ENCODE measurements at regions not wholly inside any gene's neighbourhood (a gene's known extent, or its start where the extent isn't known, plus 50 kb on each side); places are given as distances from the start of the nearest gene placed in this dataset.

- DNase-seq (no peak), ATAC-seq (ENCODE audit: low read depth) (no peak)
- intact Hi-C loops (cut with micrococcal nuclease), result no loop called here
- POLR2A ChIA-PET, result no interaction called here
- CTCF ChIA-PET, result no interaction called here
- no peaks in the 10 kb centered on the region for H3K36me3 Mint-ChIP-seq (ENCODE audit: low read depth)
- H3K4me3 Mint-ChIP-seq, result no peak overlapping the region
- TF ChIP-seq CTCF (IDR thresholded peaks at IDR 0.05), result no peak
- H3K27ac Mint-ChIP-seq, result no peak overlapping the region
- no peaks in the 10 kb centered on the region for H3K27me3 Mint-ChIP-seq
- H3K9me3 Mint-ChIP-seq, result no peaks in the 10 kb centered on the region
- no peaks in the 10 kb centered on the region for H3K4me1 Mint-ChIP-seq
These were observed 78.2 kb upstream of the SMIM23 start for GRCh38 chr5:171707442-171707792.

- ATAC-seq (ENCODE audit: low read depth), result no peak
- Mint-ChIP-seq H3K27ac (no peak overlapping the region), H3K36me3 (ENCODE audit: low read depth) (no peaks in the 10 kb centered on the region)
These were observed 75.7 kb upstream of the SMIM23 start for GRCh38 chr5:171709930-171710329.

GRCh38 chr5:171710451-171711024, 75.1 kb upstream of the SMIM23 start:
- H3K4me3 Mint-ChIP-seq, result no peak overlapping the region
- CTCF ChIA-PET, result no interaction called here
- H3K9me3 Mint-ChIP-seq, result no peaks in the 10 kb centered on the region
- DNase-seq (no peak), ATAC-seq (ENCODE audit: low read depth) (no peak)
- TF ChIP-seq CTCF (IDR thresholded peaks at IDR 0.05), result no peak
- peaks cover under 1% of the 10 kb centered on the region for H3K27me3 Mint-ChIP-seq
- no peaks in the 10 kb centered on the region for H3K4me1 Mint-ChIP-seq
- H3K27ac Mint-ChIP-seq, result no peak overlapping the region
- intact Hi-C loops (cut with micrococcal nuclease), result no loop called here
- POLR2A ChIA-PET, result no interaction called here
- H3K36me3 Mint-ChIP-seq (ENCODE audit: low read depth), result no peaks in the 10 kb centered on the region

More at GRCh38 chr5:171709930-171710329, 75.7 kb upstream of the SMIM23 start:
- ChIA-PET CTCF (no interaction called here), POLR2A (no interaction called here)
- no peaks in the 10 kb centered on the region for H3K27me3 Mint-ChIP-seq
- intact Hi-C loops (cut with micrococcal nuclease), result no loop called here
- TF ChIP-seq CTCF (IDR thresholded peaks at IDR 0.05), result no peak
- no peaks in the 10 kb centered on the region for H3K9me3 Mint-ChIP-seq
- no peak overlapping the region for H3K4me3 Mint-ChIP-seq
- H3K4me1 Mint-ChIP-seq, result no peaks in the 10 kb centered on the region
- no peak for DNase-seq

- peaks cover 5% of the 10 kb centered on the region for H3K27me3 Mint-ChIP-seq
- no peaks in the 10 kb centered on the region for H3K9me3 Mint-ChIP-seq
- H3K36me3 Mint-ChIP-seq (ENCODE audit: low read depth), result no peaks in the 10 kb centered on the region
- no peak for TF ChIP-seq CTCF (IDR thresholded peaks at IDR 0.05)
- DNase-seq (no peak), ATAC-seq (ENCODE audit: low read depth) (no peak)
- no peaks in the 10 kb centered on the region for H3K4me1 Mint-ChIP-seq
- ChIA-PET POLR2A (no interaction called here), CTCF (no interaction called here)
- no peak overlapping the region for H3K4me3 Mint-ChIP-seq
- intact Hi-C loops (cut with micrococcal nuclease), result no loop called here
- H3K27ac Mint-ChIP-seq, result no peak overlapping the region
These were observed 74.0 kb upstream of the SMIM23 start for GRCh38 chr5:171711571-171711970.

GRCh38 chr5:171712616-171713015, 73.0 kb upstream of the SMIM23 start:
- DNase-seq (no peak), ATAC-seq (ENCODE audit: low read depth) (no peak)
- POLR2A ChIA-PET, result no interaction called here
- Mint-ChIP-seq H3K4me1 (no peaks in the 10 kb centered on the region), H3K4me3 (no peak overlapping the region), H3K9me3 (no peaks in the 10 kb centered on the region), H3K36me3 (ENCODE audit: low read depth) (no peaks in the 10 kb centered on the region), H3K27me3 (peaks cover 5% of the 10 kb centered on the region), H3K27ac (no peak overlapping the region)
- CTCF ChIA-PET, result no interaction called here
- intact Hi-C loops (cut with micrococcal nuclease), result no loop called here
- TF ChIP-seq CTCF (IDR thresholded peaks at IDR 0.05), result no peak

Measured in activated B cell treated with CpG ODN at 0.5 μM for 24 hours (primary cell).